Retina (tissue), 1 donor: ENCODE measurements at regions not wholly inside any gene's neighbourhood (a gene's known extent, or its start where the extent isn't known, plus 50 kb on each side); places are given as distances from the start of the nearest gene placed in this dataset.
"Not testable (repeated sequence)": the region's sequence is repeated elsewhere in the genome, so short reads cannot be mapped to it uniquely, and the experiment has no call there.

ENCODE experiments used
- DNase-seq: peaks from one replicate; pipeline ENCODE4 v3.0.0-alpha.2; 2016

GRCh38 chr11:112310848-112311247, 50.2 kb upstream of the PLET1 start:
- no peak for DNase-seq

- DNase-seq, result no peak
Observed at GRCh38 chr11:112315057-112315720, 54.5 kb upstream of the PLET1 start.

GRCh38 chr11:112315861-112316739, 55.4 kb upstream of the PLET1 start:
- DNase-seq, result no peak

- DNase-seq, result no peak
Observed at GRCh38 chr11:112316971-112317370, 56.3 kb upstream of the PLET1 start.

- DNase-seq, result no peak
Observed at GRCh38 chr11:112318184-112318591, 57.5 kb upstream of the PLET1 start.

- DNase-seq, result no peak
Observed at GRCh38 chr11:112318661-112319060, 58.0 kb upstream of the PLET1 start.

- DNase-seq, result no peak
Observed at GRCh38 chr11:112320668-112321067, 60.0 kb upstream of the PLET1 start.

- DNase-seq, result no peak
Observed at GRCh38 chr11:112321501-112322172, 61.0 kb upstream of the PLET1 start.

- no peak for DNase-seq
Observed at GRCh38 chr11:112322173-112322790, 61.6 kb upstream of the PLET1 start.

GRCh38 chr11:112334381-112334780, 73.7 kb upstream of the PLET1 start:
- DNase-seq, result no peak

- DNase-seq, result no peak
Observed at GRCh38 chr11:112336356-112336886, 75.8 kb upstream of the PLET1 start.

GRCh38 chr11:112339566-112339965, 78.9 kb upstream of the PLET1 start:
- no peak for DNase-seq

GRCh38 chr11:112343368-112344039, 82.8 kb upstream of the PLET1 start:
- DNase-seq, result no peak

GRCh38 chr11:112344040-112344413, 83.4 kb upstream of the PLET1 start:
- no peak for DNase-seq

GRCh38 chr11:112345166-112345565, 84.5 kb upstream of the PLET1 start:
- DNase-seq, result no peak

- no peak for DNase-seq
Observed at GRCh38 chr11:112345706-112346105, 85.0 kb upstream of the PLET1 start.

GRCh38 chr11:112346586-112346985, 85.9 kb upstream of the PLET1 start:
- DNase-seq, result no peak

GRCh38 chr11:112348480-112349029, 87.9 kb upstream of the PLET1 start:
- no peak for DNase-seq

GRCh38 chr11:112351423-112351822, 90.8 kb upstream of the PLET1 start:
- DNase-seq, result not testable (repeated sequence)

GRCh38 chr11:112352907-112353306, 92.2 kb upstream of the PLET1 start:
- no peak for DNase-seq

GRCh38 chr11:112354364-112354763, 93.7 kb upstream of the PLET1 start:
- DNase-seq, result no peak

- DNase-seq, result no peak
Observed at GRCh38 chr11:112355726-112356125, 95.1 kb upstream of the PLET1 start.
